IMR-90 (cell line): ENCODE measurements at regions not wholly inside any gene's neighbourhood (a gene's known extent, or its start where the extent isn't known, plus 50 kb on each side); places are given as distances from the start of the nearest gene placed in this dataset.
A peak's percentile ranks its signal among the peaks of the same experiment; 100 is the strongest.

ENCODE experiments used
- ATAC-seq: fragments of 200-7000 bp; cut with Tn5 transposase; 2 replicates; pipeline ENCODE4 v1.9.1; 2020; ENCODE audit warnings: low read depth, mild to moderate bottlenecking, moderate library complexity
- BruUV-seq: library from RNA; stranded (reverse); fragments of 400-500 nt; replicated peaks from 2 replicates; lab custom pipeline; 2021; lab: Mats Ljungman, UMichigan
- CTCF ChIA-PET: fragments of 300-600 bp; formaldehyde crosslinking; extraction: SDS; loops from one replicate; lab custom pipeline; 2021; ENCODE audit warnings: antibody characterized with exemption; lab: Yijun Ruan, JAX
- POLR2A ChIA-PET: fragments of 300-600 bp; sonication (Branson Sonifier 250); formaldehyde crosslinking; loops from one replicate; lab custom pipeline; 2022; ENCODE audit warnings: antibody characterized with exemption; ENCODE audit not compliant: unreplicated experiment; lab: Charles Lee
- DNase-seq: peaks from one replicate; pipeline ENCODE4 v3.0.0; 2013
- H2AFZ ChIP-seq: replicated peaks from 2 replicates; pipeline ENCODE3; 2013; ENCODE audit warnings: low read length, mild to moderate bottlenecking; ENCODE audit not compliant: poor library complexity
- H2AK5ac ChIP-seq: 2 replicates; pipeline ENCODE4 v1.6.1; 2013; ENCODE audit warnings: low read depth, low read length, inconsistent platforms
- H2AK9ac ChIP-seq: replicated peaks from 2 replicates; pipeline ENCODE3; 2013; ENCODE audit warnings: mild to moderate bottlenecking, low read depth, low read length, moderate library complexity; ENCODE audit not compliant: poor library complexity
- H2BK120ac ChIP-seq: 2 replicates; pipeline ENCODE4 v1.6.1; 2013; ENCODE audit warnings: low read depth, low read length, inconsistent platforms
- H2BK15ac ChIP-seq: 3 replicates; pipeline ENCODE4 v1.6.1; 2013; ENCODE audit warnings: low read depth, low read length, inconsistent platforms
- H2BK20ac ChIP-seq: 2 replicates; pipeline ENCODE4 v1.6.1; 2013; ENCODE audit warnings: low read depth, mild to moderate bottlenecking, inconsistent platforms, low read length, moderate library complexity
- H2BK5ac ChIP-seq: 2 replicates; pipeline ENCODE4 v1.6.1; 2013; ENCODE audit warnings: mild to moderate bottlenecking, low read depth, low read length, inconsistent platforms; ENCODE audit not compliant: poor library complexity, severe bottlenecking
- H3K14ac ChIP-seq: replicated peaks from 2 replicates; pipeline ENCODE4 v1.6.1; 2013; ENCODE audit warnings: low read depth, low read length, inconsistent platforms
- H3K18ac ChIP-seq: 2 replicates; pipeline ENCODE4 v1.6.1; 2013; ENCODE audit warnings: low read depth, low read length, control low read depth
- H3K23ac ChIP-seq: 2 replicates; pipeline ENCODE4 v1.6.1; 2013; ENCODE audit warnings: low read depth, low read length, inconsistent platforms
- H3K27ac ChIP-seq: 2 replicates; pipeline ENCODE4 v1.5.1; 2013; ENCODE audit warnings: mild to moderate bottlenecking, control low read depth, low read length; ENCODE audit not compliant: insufficient read depth
- H3K27me3 ChIP-seq: 2 replicates; pipeline ENCODE4 v1.6.1; 2013; ENCODE audit warnings: low read length; ENCODE audit not compliant: control insufficient read depth, insufficient read depth
- H3K36me3 ChIP-seq: 2 replicates; pipeline ENCODE4 v1.6.1; 2013; ENCODE audit warnings: low read length, mixed read lengths; ENCODE audit not compliant: control insufficient read depth, insufficient read depth
- H3K4ac ChIP-seq: 2 replicates; pipeline ENCODE4 v1.6.1; 2013; ENCODE audit warnings: low read depth, low read length, inconsistent platforms
- H3K4me1 ChIP-seq: 2 replicates; pipeline ENCODE4 v1.6.1; 2013; ENCODE audit warnings: low read length, mixed read lengths; ENCODE audit not compliant: control insufficient read depth, insufficient read depth
- H3K4me2 ChIP-seq: 2 replicates; pipeline ENCODE4 v1.6.1; 2013; ENCODE audit warnings: low read depth, mild to moderate bottlenecking, control low read depth, low read length, moderate library complexity
- H3K4me3 ChIP-seq: 2 replicates; pipeline ENCODE4 v1.5.1; 2013; ENCODE audit warnings: low read depth, mild to moderate bottlenecking, control low read depth, low read length, moderate library complexity; ENCODE audit not compliant: insufficient read depth
- H3K56ac ChIP-seq: 2 replicates; pipeline ENCODE4 v1.6.1; 2013; ENCODE audit warnings: low read length, inconsistent platforms; ENCODE audit not compliant: insufficient read depth; ENCODE audit errors: extremely low read depth
- H3K79me1 ChIP-seq, 2 experiments: 2 replicates each; pipeline ENCODE4 v1.6.1; 2013; ENCODE audit warnings: low read length in 2 of 2, inconsistent platforms in 1 of 2, low read depth in 1 of 2
- H3K9ac ChIP-seq: 2 replicates; pipeline ENCODE4 v1.6.1; 2013; ENCODE audit warnings: low read depth, low read length, control low read depth
- H3K9me1 ChIP-seq: 2 replicates; pipeline ENCODE4 v1.6.1; 2013; ENCODE audit warnings: low read length, inconsistent platforms; ENCODE audit not compliant: insufficient read depth
- H3K9me3 ChIP-seq: 2 replicates; pipeline ENCODE4 v1.6.1; 2013; ENCODE audit warnings: low read length; ENCODE audit not compliant: control insufficient read depth, insufficient read depth
- H4K20me1 ChIP-seq: 2 replicates; pipeline ENCODE4 v1.6.1; 2013; ENCODE audit warnings: low read length, inconsistent platforms; ENCODE audit not compliant: insufficient read depth
- H4K5ac ChIP-seq: 2 replicates; pipeline ENCODE4 v1.6.1; 2013; ENCODE audit warnings: mild to moderate bottlenecking, low read depth, low read length, control low read depth
- H4K8ac ChIP-seq, 2 experiments: 2 replicates each; pipeline ENCODE4 v1.6.1; 2013; ENCODE audit warnings: low read depth in 2 of 2, low read length in 2 of 2, control low read depth in 1 of 2, inconsistent platforms in 1 of 2
- H4K91ac ChIP-seq: 2 replicates; pipeline ENCODE4 v1.6.1; 2013; ENCODE audit warnings: low read depth, low read length, inconsistent platforms; ENCODE audit not compliant: insufficient read depth
- MAZ ChIP-seq: IDR thresholded peaks from 2 replicates; pipeline ENCODE4 v1.6.1; 2012; ENCODE audit warnings: low read depth, mild to moderate bottlenecking, low read length, improper control_type of control experiment, moderate library complexity, borderline replicate concordance
- WGBS, 2 experiments: methylation state at CpG; one replicate each; pipeline versions ENCODE4 v1.1.5 to v1.1.7; 2013; ENCODE audit warnings: missing lambda C conversion rate in 2 of 2; ENCODE audit not compliant: insufficient read length in 1 of 2; ENCODE audit errors: extremely low coverage in 2 of 2; 5-methylcytosine and 5-hydroxymethylcytosine counted together
- dilution Hi-C: fragments of 300-500 bp; cut with HindIII; formaldehyde crosslinking; loops from one replicate; pipeline ENCODE4 v1.14.3; 2018; ENCODE audit warnings: low sequenced_read_pairs; ENCODE audit not compliant: unreplicated experiment
- in situ Hi-C: fragments of 300-500 bp; cut with MboI; formaldehyde crosslinking; loops from 3 replicates; pipeline ENCODE4 v1.14.3; 2019; ENCODE audit warnings: low sequenced_read_pairs, inconsistent platforms, mixed read lengths
- intact Hi-C: fragments of 100-400 bp; cut with micrococcal nuclease; formaldehyde crosslinking; loops from 2 replicates; pipeline ENCODE4 v1.10.0; 2022

DNA sequence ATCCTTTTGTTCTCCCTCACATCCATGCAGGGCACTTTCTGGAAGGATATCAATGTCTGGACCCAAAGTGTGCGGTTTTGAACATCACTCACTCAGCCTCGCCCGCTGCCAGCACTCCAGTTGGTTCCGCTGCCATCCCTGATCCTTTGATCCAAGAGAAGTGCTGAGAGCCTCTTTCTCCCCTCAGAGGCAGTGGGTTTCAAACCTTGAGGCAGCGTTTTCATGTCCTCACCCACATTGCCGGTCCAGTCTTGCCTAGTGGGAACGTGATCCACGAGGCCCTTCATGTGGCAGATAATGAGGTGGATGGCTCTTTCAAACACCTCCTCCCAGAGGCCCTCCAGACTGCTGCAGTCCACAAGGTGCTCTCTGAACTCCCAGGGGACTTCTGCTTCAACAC, 122.2 kb downstream of the ACTL8 start:
- ChIA-PET POLR2A (no interaction called here), CTCF (no interaction called here)
- H3K9me3 ChIP-seq: no peaks in the 10 kb centered on the region
- H3K9me1 ChIP-seq: peaks cover 25% of the 10 kb centered on the region
- no CpG with 5 or more reads among the region's 8 CpGs for WGBS, 2 experiments
- peak overlapping the region; percentile 85 for H4K91ac ChIP-seq
- H2AK5ac ChIP-seq: peak overlapping the region; percentile 76
- DNase-seq: no peak
- peak overlapping the region; percentile 86; the same call in 2 of the 3 replicates for H2BK15ac ChIP-seq
- intact Hi-C loops: no loop called here
- no peak overlapping the region for H3K23ac ChIP-seq
- H3K14ac ChIP-seq: peak overlapping the region; percentile 56
- no TSS peak for BruUV-seq
- dilution Hi-C loops: no loop called here
- H3K56ac ChIP-seq: no peak overlapping the region
- peak overlapping the region; percentile 66 for H2BK5ac ChIP-seq
- peak overlapping the region; percentile 78 for H4K5ac ChIP-seq
- peak overlapping the region; percentile 90 for H2BK20ac ChIP-seq
- in situ Hi-C loops: no loop called here
- H4K8ac ChIP-seq: peak overlapping the region; percentile 17 to 44; a peak in 3 of 4 replicates
- H3K4me2 ChIP-seq: no peak overlapping the region
- peak overlapping the region; percentile 76 for H2AK9ac ChIP-seq
- H3K4me3 ChIP-seq: no peak overlapping the region
- peak overlapping the region; percentile 24 for H2AFZ ChIP-seq
- TF ChIP-seq MAZ: no peak
- peak overlapping the region; percentile 69 for H3K18ac ChIP-seq
- H2BK120ac ChIP-seq: peak overlapping the region; percentile 100
- H3K27ac ChIP-seq: peak overlapping the region; percentile 29; the same call in 1 of the 2 replicates
- H3K79me1 ChIP-seq: no peaks in the 10 kb centered on the region
- H3K4ac ChIP-seq: peak overlapping the region; percentile 71
- H3K4me1 ChIP-seq: peaks cover 39% of the 10 kb centered on the region
- H4K20me1 ChIP-seq: no peaks in the 10 kb centered on the region
- no peaks in the 10 kb centered on the region for H3K27me3 ChIP-seq
- no peak for ATAC-seq
- H3K9ac ChIP-seq: no peak overlapping the region
- H3K36me3 ChIP-seq: no peaks in the 10 kb centered on the region
